NAMALWA (cell line): ENCODE measurements at regions not wholly inside any gene's neighbourhood (a gene's known extent, or its start where the extent isn't known, plus 50 kb on each side); places are given as distances from the start of the nearest gene placed in this dataset.
"Not testable (repeated sequence)": the region's sequence is repeated elsewhere in the genome, so short reads cannot be mapped to it uniquely, and the experiment has no call there.

Experiments
- DNase-seq: peaks from one replicate; pipeline ENCODE4 v3.0.0-alpha.2; 2015; ENCODE audit warnings: low spot score

- no peak for DNase-seq
These were observed 1110.0 kb upstream of the PCDH20 start for GRCh38 chr13:62525652-62526051.

GRCh38 chr13:62524498-62524897 is 1108.8 kb upstream of the PCDH20 start:
- DNase-seq = no peak

- DNase-seq = no peak
These were observed 1108.4 kb upstream of the PCDH20 start for GRCh38 chr13:62524061-62524460.

- DNase-seq = peak; percentile 86
These were observed 1096.8 kb upstream of the PCDH20 start for GRCh38 chr13:62512194-62513141.

- no peak for DNase-seq
These were observed 1095.4 kb upstream of the PCDH20 start for GRCh38 chr13:62510906-62511655.

GRCh38 chr13:62502588-62502987 is 1086.9 kb upstream of the PCDH20 start:
- no peak for DNase-seq

- DNase-seq = no peak
These were observed 1074.1 kb upstream of the PCDH20 start for GRCh38 chr13:62489731-62490130.

- no peak for DNase-seq
These were observed 1068.1 kb upstream of the PCDH20 start for GRCh38 chr13:62483774-62484173.

- no peak for DNase-seq
These were observed 1066.7 kb upstream of the PCDH20 start for GRCh38 chr13:62482351-62482750.

- no peak for DNase-seq
These were observed 1058.2 kb upstream of the PCDH20 start for GRCh38 chr13:62473944-62474237.

- DNase-seq = no peak
These were observed 1057.7 kb upstream of the PCDH20 start for GRCh38 chr13:62473190-62473943.

GRCh38 chr13:62453761-62454160 is 1038.1 kb upstream of the PCDH20 start:
- DNase-seq = no peak

- no peak for DNase-seq
These were observed 1035.1 kb upstream of the PCDH20 start for GRCh38 chr13:62450759-62451158.

GRCh38 chr13:62447771-62448382 is 1032.2 kb upstream of the PCDH20 start:
- not testable (repeated sequence) for DNase-seq

GRCh38 chr13:62444805-62445204 is 1029.2 kb upstream of the PCDH20 start:
- DNase-seq = no peak

GRCh38 chr13:62434081-62434480 is 1018.4 kb upstream of the PCDH20 start:
- no peak for DNase-seq

- no peak for DNase-seq
These were observed 1018.0 kb upstream of the PCDH20 start for GRCh38 chr13:62433660-62434059.

GRCh38 chr13:62432906-62433305 is 1017.3 kb upstream of the PCDH20 start:
- peak; percentile 25 for DNase-seq

GRCh38 chr13:62432295-62432694 is 1016.6 kb upstream of the PCDH20 start:
- no peak for DNase-seq

- DNase-seq = no peak
These were observed 1016.2 kb upstream of the PCDH20 start for GRCh38 chr13:62431852-62432251.

- no peak for DNase-seq
These were observed 1003.2 kb upstream of the PCDH20 start for GRCh38 chr13:62418872-62419271.

- DNase-seq = no peak
These were observed 1002.7 kb upstream of the PCDH20 start for GRCh38 chr13:62418376-62418775.
